Nephron progenitor cell (in vitro differentiated cells): ENCODE measurements at regions not wholly inside any gene's neighbourhood (a gene's known extent, or its start where the extent isn't known, plus 50 kb on each side); places are given as distances from the start of the nearest gene placed in this dataset.
"Not testable (repeated sequence)": the region's sequence is repeated elsewhere in the genome, so short reads cannot be mapped to it uniquely, and the experiment has no call there.

ENCODE experiments used
- DNase-seq: peaks from one replicate; pipeline ENCODE4 v3.0.0; 2021
- H3K27ac Mint-ChIP-seq: 2 replicates; pipeline ENCODE4 v1.8.0; 2021; ENCODE audit warnings: mild to moderate bottlenecking, moderate library complexity, mixed read lengths
- H3K27me3 Mint-ChIP-seq: 2 replicates; pipeline ENCODE4 v1.8.0; 2021; ENCODE audit warnings: mild to moderate bottlenecking, low read depth, mixed read lengths; ENCODE audit not compliant: poor library complexity
- H3K36me3 Mint-ChIP-seq: 2 replicates; pipeline ENCODE4 v1.8.0; 2021; ENCODE audit warnings: low read depth, mixed read lengths
- H3K4me1 Mint-ChIP-seq: 2 replicates; pipeline ENCODE4 v1.8.0; 2021; ENCODE audit warnings: mixed read lengths
- H3K4me3 Mint-ChIP-seq: 2 replicates; pipeline ENCODE4 v1.8.0; 2021; ENCODE audit warnings: mild to moderate bottlenecking, moderate library complexity, mixed read lengths
- H3K9me3 Mint-ChIP-seq: 2 replicates; pipeline ENCODE4 v1.8.0; 2021; ENCODE audit warnings: mild to moderate bottlenecking, moderate library complexity, mixed read lengths
- CTCF ChIP-seq: fragments of 200-600 bp; sonication (generic); IDR thresholded peaks from 2 replicates; pipeline ENCODE4 v1.5.0; 2021; ENCODE audit warnings: antibody characterized with exemption

DNA sequence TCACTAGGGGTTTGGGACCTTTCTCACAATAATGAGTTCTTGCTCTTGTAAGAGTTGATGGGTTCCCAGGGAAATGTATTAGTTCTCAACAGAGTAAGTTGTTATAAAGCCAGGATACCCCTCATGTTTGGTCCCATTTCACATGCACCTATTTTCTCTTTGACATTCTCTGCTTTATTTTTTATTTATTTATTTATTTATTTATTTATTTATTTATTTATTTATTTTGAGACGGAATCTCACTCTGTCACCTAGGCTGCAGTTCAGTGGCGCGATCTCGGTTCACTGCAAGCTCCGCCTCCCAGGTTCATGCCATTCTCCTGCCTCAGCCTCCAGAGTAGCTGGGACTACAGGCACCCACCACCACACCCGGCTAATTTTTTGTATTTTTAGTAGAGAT, 52.2 kb downstream of the ACTRT1 start:
- H3K27me3 Mint-ChIP-seq, result not testable (repeated sequence)
- peaks cover 38% of the 10 kb centered on the region for H3K9me3 Mint-ChIP-seq

GRCh38 chrX:127963696-127964095, 88.5 kb downstream of the ACTRT1 start:
- peaks cover 33% of the 10 kb centered on the region for H3K9me3 Mint-ChIP-seq
- H3K27ac Mint-ChIP-seq, result no peak overlapping the region
- no peaks in the 10 kb centered on the region for H3K27me3 Mint-ChIP-seq
- H3K4me1 Mint-ChIP-seq, result no peaks in the 10 kb centered on the region
- no peak overlapping the region for H3K4me3 Mint-ChIP-seq
- H3K36me3 Mint-ChIP-seq, result no peaks in the 10 kb centered on the region
- no peak for TF ChIP-seq CTCF
- DNase-seq, result no peak

More for the DNA sequence above, 52.2 kb downstream of the ACTRT1 start:
- not testable (repeated sequence) for DNase-seq, H3K27ac Mint-ChIP-seq, H3K4me3 Mint-ChIP-seq, H3K4me1 Mint-ChIP-seq, H3K36me3 Mint-ChIP-seq

DNA sequence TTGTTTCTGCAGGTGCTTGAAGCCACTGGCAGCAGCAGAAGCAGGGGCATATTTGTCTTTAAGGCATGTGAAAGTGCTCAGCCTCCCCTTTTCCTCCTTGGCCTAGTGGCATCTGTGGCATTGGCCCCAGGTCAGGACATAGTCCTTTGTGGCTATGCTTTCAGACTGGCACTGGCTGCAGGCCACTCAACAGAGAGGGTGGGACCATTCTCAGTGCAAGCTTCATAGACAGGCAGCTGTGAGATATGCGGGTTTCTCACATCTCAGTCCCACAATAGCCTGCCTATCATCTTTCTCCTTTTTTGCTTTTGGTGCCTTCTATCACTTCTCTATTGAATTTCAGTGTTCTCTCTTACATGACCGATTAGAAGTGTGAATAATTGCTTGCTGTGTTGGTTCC, 104.8 kb downstream of the ACTRT1 start:
- DNase-seq, result no peak
- Mint-ChIP-seq H3K27ac (no peak overlapping the region), H3K9me3 (peaks cover 12% of the 10 kb centered on the region), H3K4me1 (peaks cover 21% of the 10 kb centered on the region), H3K4me3 (no peak overlapping the region), H3K36me3 (no peaks in the 10 kb centered on the region), H3K27me3 (no peaks in the 10 kb centered on the region)
- no peak for TF ChIP-seq CTCF

DNA sequence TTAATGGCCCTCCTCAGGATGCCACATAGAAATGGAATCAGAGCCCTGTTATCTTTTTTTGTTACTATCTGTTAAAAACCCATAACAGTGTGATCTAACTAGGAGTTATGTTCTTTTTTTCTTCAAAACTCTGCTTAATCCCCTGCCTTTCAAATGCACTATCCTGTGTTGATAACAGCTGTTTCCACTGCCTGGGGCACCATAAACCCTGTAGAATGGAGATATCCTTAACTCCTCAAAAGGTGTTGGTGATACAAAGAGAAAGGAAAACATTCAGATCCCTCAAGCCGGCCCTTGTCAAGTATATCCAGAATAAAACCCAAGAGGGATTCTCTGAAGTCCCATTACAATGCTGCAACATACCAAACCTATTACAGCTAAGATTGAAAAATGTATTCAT, 108.6 kb downstream of the ACTRT1 start:
- no peak for TF ChIP-seq CTCF
- Mint-ChIP-seq H3K27me3 (no peaks in the 10 kb centered on the region), H3K4me1 (peaks cover 16% of the 10 kb centered on the region), H3K9me3 (peaks cover 11% of the 10 kb centered on the region), H3K4me3 (no peak overlapping the region), H3K27ac (peak overlapping the region; percentile 26), H3K36me3 (no peaks in the 10 kb centered on the region)
- no peak for DNase-seq

GRCh38 chrX:127908384-127908783, 143.8 kb downstream of the ACTRT1 start:
- H3K4me3 Mint-ChIP-seq, result no peak overlapping the region
- DNase-seq, result peak; percentile 1
- H3K36me3 Mint-ChIP-seq, result no peaks in the 10 kb centered on the region
- H3K9me3 Mint-ChIP-seq, result peaks cover 14% of the 10 kb centered on the region
- H3K4me1 Mint-ChIP-seq, result peaks cover 6% of the 10 kb centered on the region
- H3K27me3 Mint-ChIP-seq, result no peaks in the 10 kb centered on the region
- H3K27ac Mint-ChIP-seq, result no peak overlapping the region
- no peak for TF ChIP-seq CTCF

DNA sequence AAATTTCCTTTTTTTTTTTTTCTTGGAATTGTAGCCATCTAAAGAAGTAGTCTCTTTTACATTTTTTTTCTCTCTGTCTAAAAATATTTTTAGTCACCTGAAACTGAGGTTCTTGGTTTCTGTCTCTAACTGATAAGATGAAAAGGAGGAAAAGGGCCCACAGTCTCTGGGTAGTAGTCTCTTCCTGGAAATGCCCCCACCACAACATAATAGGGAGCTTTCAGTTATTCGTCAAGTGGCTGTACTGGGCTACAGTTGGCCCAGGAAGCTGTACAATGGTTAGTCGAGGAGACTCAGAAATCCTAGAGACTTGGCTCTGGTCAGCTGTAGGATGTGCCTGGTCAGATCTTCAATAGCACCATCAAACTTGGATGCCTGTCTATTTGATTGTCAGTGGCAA, 163.4 kb downstream of the ACTRT1 start:
- H3K4me3 Mint-ChIP-seq, result no peak overlapping the region
- no peak for TF ChIP-seq CTCF
- no peaks in the 10 kb centered on the region for H3K4me1 Mint-ChIP-seq
- no peaks in the 10 kb centered on the region for H3K36me3 Mint-ChIP-seq
- no peak overlapping the region for H3K27ac Mint-ChIP-seq
- DNase-seq, result no peak
- H3K27me3 Mint-ChIP-seq, result no peaks in the 10 kb centered on the region
- peaks cover 23% of the 10 kb centered on the region for H3K9me3 Mint-ChIP-seq
